WTC11 (cell line): ENCODE measurements at regions not wholly inside any gene's neighbourhood (a gene's known extent, or its start where the extent isn't known, plus 50 kb on each side); places are given as distances from the start of the nearest gene placed in this dataset.

ENCODE experiments used
- ATAC-seq: fragments of 200-7000 bp; cut with Tn5 transposase; 2 replicates; pipeline ENCODE4 v1.10.0; 2021; ENCODE audit warnings: mild to moderate bottlenecking, moderate library complexity
- CTCF ChIA-PET: fragments of 300-600 bp; sonication (Branson Sonifier 250); formaldehyde crosslinking; loops from one replicate; lab custom pipeline; 2021; ENCODE audit warnings: antibody characterized with exemption; lab: Charles Lee
- POLR2A ChIA-PET: fragments of 350-600 bp; sonication (Branson Sonifier 250); formaldehyde crosslinking; loops from one replicate; lab custom pipeline; 2021; ENCODE audit warnings: antibody characterized with exemption; lab: Charles Lee
- DNase-seq: peaks from one replicate; pipeline ENCODE4 v3.0.0; 2021; ENCODE audit warnings: low spot score
- H3K27ac Mint-ChIP-seq: 2 replicates; pipeline ENCODE4 v1.8.0; 2021; ENCODE audit warnings: mixed read lengths
- H3K27me3 Mint-ChIP-seq: 2 replicates; pipeline ENCODE4 v1.8.0; 2021; ENCODE audit warnings: low read depth, mild to moderate bottlenecking, moderate library complexity, mixed read lengths
- H3K36me3 Mint-ChIP-seq: 2 replicates; pipeline ENCODE4 v1.8.0; 2021; ENCODE audit warnings: mixed read lengths
- H3K4me1 Mint-ChIP-seq: 2 replicates; pipeline ENCODE4 v1.8.0; 2022; ENCODE audit warnings: mixed read lengths
- H3K4me3 Mint-ChIP-seq: 2 replicates; pipeline ENCODE4 v1.8.0; 2021; ENCODE audit warnings: mild to moderate bottlenecking, moderate library complexity, mixed read lengths
- H3K9me3 Mint-ChIP-seq: 2 replicates; pipeline ENCODE4 v1.8.0; 2021; ENCODE audit warnings: mixed read lengths
- AFF4 ChIP-seq: sonication (generic); formaldehyde crosslinking; IDR thresholded peaks from 2 replicates; pipeline ENCODE4 v1.8.1; 2023; ENCODE audit warnings: mild to moderate bottlenecking, missing genetic modification reagents, borderline replicate concordance
- ARID4B ChIP-seq: sonication (generic); formaldehyde crosslinking; IDR thresholded peaks from 2 replicates; pipeline ENCODE4 v1.8.0; 2023; ENCODE audit warnings: missing genetic modification reagents, mild to moderate bottlenecking, borderline replicate concordance
- CBFB ChIP-seq: sonication (generic); formaldehyde crosslinking; IDR thresholded peaks from 2 replicates; pipeline ENCODE4 v1.8.1; 2022; ENCODE audit warnings: mild to moderate bottlenecking, low read depth, missing genetic modification reagents
- CDX4 ChIP-seq: fragments of 250-450 bp; sonication (Bioruptor Pico); IDR thresholded peaks from 2 replicates; pipeline ENCODE4 v1.9.0; 2021; ENCODE audit warnings: moderate library complexity, mild to moderate bottlenecking, inconsistent platforms, borderline replicate concordance
- CREB1 ChIP-seq: sonication (generic); formaldehyde crosslinking; IDR thresholded peaks from 2 replicates; pipeline ENCODE4 v1.8.0; 2023; ENCODE audit warnings: mild to moderate bottlenecking, missing genetic modification reagents
- GTF2I ChIP-seq: fragments of 250-450 bp; sonication (Bioruptor Pico); conservative IDR thresholded peaks from 2 replicates; pipeline ENCODE4 v1.4.0; 2021; ENCODE audit warnings: mild to moderate bottlenecking
- HMGA2 ChIP-seq: fragments of 250-450 bp; sonication (Bioruptor Pico); IDR thresholded peaks from 2 replicates; pipeline ENCODE4 v1.4.0; 2021; ENCODE audit warnings: mild to moderate bottlenecking, moderate library complexity
- MYBL2 ChIP-seq: sonication (generic); formaldehyde crosslinking; IDR thresholded peaks from 2 replicates; pipeline ENCODE4 v1.8.1; 2023; ENCODE audit warnings: mild to moderate bottlenecking, moderate library complexity, missing genetic modification reagents
- OVOL2 ChIP-seq: fragments of 250-450 bp; sonication (Bioruptor Pico); IDR thresholded peaks from 2 replicates; pipeline ENCODE4 v1.9.0; 2021; ENCODE audit warnings: mild to moderate bottlenecking, borderline replicate concordance
- SMAD3 ChIP-seq: sonication (generic); formaldehyde crosslinking; IDR thresholded peaks from 2 replicates; pipeline ENCODE4 v1.8.0; 2022; ENCODE audit warnings: missing genetic modification reagents, mild to moderate bottlenecking, borderline replicate concordance
- SOX15 ChIP-seq: fragments of 250-450 bp; sonication (Bioruptor Pico); IDR thresholded peaks from 2 replicates; pipeline ENCODE4 v1.9.0; 2021; ENCODE audit warnings: mild to moderate bottlenecking
- TEAD1 ChIP-seq: sonication (generic); formaldehyde crosslinking; IDR thresholded peaks from 2 replicates; pipeline ENCODE4 v1.8.0; 2022; ENCODE audit warnings: mild to moderate bottlenecking, missing genetic modification reagents
- TEAD4 ChIP-seq: sonication (generic); formaldehyde crosslinking; IDR thresholded peaks from 2 replicates; pipeline ENCODE4 v1.8.0; 2022; ENCODE audit warnings: mild to moderate bottlenecking, missing genetic modification reagents
- ZBTB21 ChIP-seq: sonication (generic); formaldehyde crosslinking; IDR thresholded peaks from 2 replicates; pipeline ENCODE4 v1.8.1; 2023; ENCODE audit warnings: mild to moderate bottlenecking, missing genetic modification reagents, borderline replicate concordance
- ZBTB43 ChIP-seq: sonication (generic); formaldehyde crosslinking; IDR thresholded peaks from 2 replicates; pipeline ENCODE4 v1.8.1; 2023; ENCODE audit warnings: mild to moderate bottlenecking, missing genetic modification reagents
- ZNF232 ChIP-seq: sonication (generic); formaldehyde crosslinking; IDR thresholded peaks from 2 replicates; pipeline ENCODE4 v1.8.0; 2022; ENCODE audit warnings: mild to moderate bottlenecking, missing genetic modification reagents
- ZNF396 ChIP-seq: fragments of 250-450 bp; sonication (Bioruptor Pico); IDR thresholded peaks from 2 replicates; pipeline ENCODE4 v1.8.0; 2021; ENCODE audit warnings: mild to moderate bottlenecking, moderate library complexity, borderline replicate concordance
- ZNF425 ChIP-seq: fragments of 250-450 bp; sonication (Bioruptor Pico); conservative IDR thresholded peaks from 2 replicates; pipeline ENCODE4 v1.9.0; 2021; ENCODE audit warnings: mild to moderate bottlenecking
- ZNF512 ChIP-seq: sonication (generic); formaldehyde crosslinking; IDR thresholded peaks from 2 replicates; pipeline ENCODE4 v1.8.1; 2022; ENCODE audit warnings: missing genetic modification reagents, borderline replicate concordance
- ZNF671 ChIP-seq: fragments of 250-450 bp; sonication (Bioruptor Pico); IDR thresholded peaks from 2 replicates; pipeline ENCODE4 v1.8.0; 2021; ENCODE audit warnings: mild to moderate bottlenecking

- Mint-ChIP-seq H3K27ac (no peak overlapping the region), H3K27me3 (no peaks in the 10 kb centered on the region; the same call in 1 of the 2 replicates), H3K4me1 (peaks cover 12% of the 10 kb centered on the region), H3K4me3 (no peak overlapping the region), H3K36me3 (no peaks in the 10 kb centered on the region), H3K9me3 (no peaks in the 10 kb centered on the region)
- TF ChIP-seq ZBTB43 (CRISPR knock-in tag) = no peak
- no peak for TF ChIP-seq GTF2I
- TF ChIP-seq SOX15 = no peak
- no peak for TF ChIP-seq AFF4 (CRISPR knock-in tag)
- no peak for TF ChIP-seq TEAD1
- TF ChIP-seq ZBTB21 (CRISPR knock-in tag) = no peak
- TF ChIP-seq CBFB (CRISPR knock-in tag) = no peak
- no peak for TF ChIP-seq ZNF396 (CRISPR knock-in tag)
- TF ChIP-seq HMGA2 = no peak
- no peak for TF ChIP-seq TEAD4 (CRISPR knock-in tag)
- TF ChIP-seq ZNF512 (CRISPR knock-in tag) = no peak
- no peak for TF ChIP-seq CDX4 (CRISPR knock-in tag)
- no peak for TF ChIP-seq CREB1 (CRISPR knock-in tag)
- no peak for ATAC-seq
- DNase-seq = no peak
- ChIA-PET CTCF (interaction anchor here (1.0 kb wide), 1 partner anchor 327 kb away, joined by 3 read pairs; no protein-coding TSS in a partner anchor), POLR2A (no interaction called here)
Measured at GRCh38 chr14:101233391-101233790, 327.9 kb upstream of the DIO3 start.

GRCh38 chr14:101233808-101234207, 327.5 kb upstream of the DIO3 start:
- no peak overlapping the region for H3K27ac Mint-ChIP-seq
- ChIA-PET CTCF (interaction anchor here (0.6 to 1.0 kb wide), 3 partner anchors 307 to 1109 kb away, joined by 3 to 5 read pairs (median 4); no protein-coding TSS in a partner anchor), POLR2A (no interaction called here)
- ATAC-seq = no peak
- DNase-seq = no peak
- no peaks in the 10 kb centered on the region for H3K36me3 Mint-ChIP-seq
- H3K4me1 Mint-ChIP-seq = peaks cover 12% of the 10 kb centered on the region
- H3K27me3 Mint-ChIP-seq = no peaks in the 10 kb centered on the region; the same call in 1 of the 2 replicates
- no peak overlapping the region for H3K4me3 Mint-ChIP-seq
- H3K9me3 Mint-ChIP-seq = no peaks in the 10 kb centered on the region
- TF ChIP-seq ZNF671 = no peak
- no peak for TF ChIP-seq SMAD3 (CRISPR knock-in tag)
- no peak for TF ChIP-seq ZBTB21 (CRISPR knock-in tag)
- no peak for TF ChIP-seq ARID4B
- no peak for TF ChIP-seq OVOL2 (CRISPR knock-in tag)
- no peak for TF ChIP-seq ZNF425 (CRISPR knock-in tag)
- TF ChIP-seq MYBL2 = no peak
- no peak for TF ChIP-seq ZNF232 (CRISPR knock-in tag)
